Common myeloid progenitor, CD34-positive (primary cell): ENCODE measurements at regions not wholly inside any gene's neighbourhood (a gene's known extent, or its start where the extent isn't known, plus 50 kb on each side); places are given as distances from the start of the nearest gene placed in this dataset.
"Not testable (repeated sequence)": the region's sequence is repeated elsewhere in the genome, so short reads cannot be mapped to it uniquely, and the experiment has no call there.

Experiments
- CTCF ChIA-PET: fragments of 350-600 bp; sonication (Branson Sonifier 250); formaldehyde crosslinking; loops from one replicate; lab custom pipeline; 2021; ENCODE audit warnings: antibody characterized with exemption; lab: Charles Lee
- POLR2A ChIA-PET: fragments of 350-600 bp; sonication (Branson Sonifier 250); formaldehyde crosslinking; loops from one replicate; lab custom pipeline; 2021; ENCODE audit warnings: antibody characterized with exemption; lab: Charles Lee
- DNase-seq, 3 donors: peaks; one replicate each; pipeline versions ENCODE4 v3.0.0 to v3.0.0-alpha.2; 2013
- H3K27ac ChIP-seq, 2 experiments: 1 replicate in 1 of 2; 2 replicates in 1 of 2; pipeline ENCODE4 v1.7.0; 2013; ENCODE audit warnings: inconsistent platforms in 2 of 2, low read length in 2 of 2, mild to moderate bottlenecking in 2 of 2, low read depth in 1 of 2, moderate library complexity in 1 of 2; ENCODE audit not compliant: severe bottlenecking in 2 of 2, insufficient read depth in 1 of 2, poor library complexity in 1 of 2
- H3K27me3 ChIP-seq, 5 experiments: replicated peaks in 2 of 5; 1 replicate in 3 of 5; 2 replicates in 2 of 5; pipeline versions ENCODE4 v1.6.1 to v1.7.0; 2013; ENCODE audit warnings: low read length in 4 of 5, mild to moderate bottlenecking in 2 of 5, moderate library complexity in 2 of 5, inconsistent platforms in 1 of 5; ENCODE audit not compliant: insufficient read depth in 5 of 5, control insufficient read depth in 4 of 5
- H3K36me3 ChIP-seq, 4 experiments: 1 replicate in 2 of 4; 2 replicates in 2 of 4; pipeline versions ENCODE4 v1.6.1 to v1.7.0; 2013; ENCODE audit warnings: low read length in 3 of 4, control low read depth in 1 of 4, mild to moderate bottlenecking in 1 of 4; ENCODE audit not compliant: control insufficient read depth in 4 of 4, insufficient read depth in 4 of 4
- H3K4me1 ChIP-seq, 4 experiments: 1 replicate in 3 of 4; 2 replicates in 1 of 4; pipeline versions ENCODE4 v1.6.1 to v1.7.1; 2013; ENCODE audit warnings: low read length in 3 of 4, mild to moderate bottlenecking in 3 of 4, control low read depth in 1 of 4, inconsistent platforms in 1 of 4, moderate library complexity in 1 of 4; ENCODE audit not compliant: control insufficient read depth in 4 of 4, insufficient read depth in 4 of 4; ENCODE audit errors: control extremely low read depth in 1 of 4
- H3K4me3 ChIP-seq, 7 experiments: 1 replicate in 4 of 7; 2 replicates in 3 of 7; pipeline versions ENCODE4 v1.5.1 to v1.7.0; 2013; ENCODE audit warnings: mild to moderate bottlenecking in 7 of 7, low read length in 6 of 7, moderate library complexity in 6 of 7, inconsistent platforms in 2 of 7, low read depth in 2 of 7, control low read depth in 1 of 7; ENCODE audit not compliant: insufficient read depth in 4 of 7, control insufficient read depth in 1 of 7; ENCODE audit errors: extremely low read depth in 1 of 7
- H3K9me3 ChIP-seq, 5 experiments: 1 replicate in 4 of 5; 2 replicates in 1 of 5; pipeline versions ENCODE4 v1.6.1 to v1.7.1; 2013; ENCODE audit warnings: low read length in 4 of 5, mild to moderate bottlenecking in 2 of 5, inconsistent platforms in 1 of 5, low read depth in 1 of 5, moderate library complexity in 1 of 5; ENCODE audit not compliant: control insufficient read depth in 4 of 5, insufficient read depth in 2 of 5; ENCODE audit errors: control extremely low read depth in 1 of 5
- WGBS: methylation state at CpG from one replicate; pipeline ENCODE4 v1.1.5; 2013; ENCODE audit not compliant: insufficient coverage; 5-methylcytosine and 5-hydroxymethylcytosine counted together

- ChIA-PET CTCF (interaction anchor here (1.3 kb wide), 1 partner anchor 19 kb away, joined by 3 read pairs; no protein-coding TSS in a partner anchor), POLR2A (no interaction called here)
- Histone ChIP-seq H3K36me3 (no peaks in the 10 kb centered on the region), H3K4me1 (no peaks in the 10 kb centered on the region), H3K4me3 (no peak overlapping the region), H3K27ac (no peak overlapping the region), H3K9me3 (no peaks in the 10 kb centered on the region), H3K27me3 (no peaks in the 10 kb centered on the region)
- WGBS = 93% methylated on average over 4 of the region's 7 CpGs
- DNase-seq = no peak
These were observed 133.7 kb upstream of the FIBIN start for GRCh38 chr11:26860091-26860780.

GRCh38 chr11:26860895-26861294 lies 133.0 kb upstream of the FIBIN start:
- no peaks in the 10 kb centered on the region for H3K4me1 ChIP-seq
- H3K27ac ChIP-seq = no peak overlapping the region
- ChIA-PET POLR2A (no interaction called here), CTCF (interaction anchor here (1.3 kb wide), 1 partner anchor 18 kb away, joined by 3 read pairs; no protein-coding TSS in a partner anchor)
- H3K4me3 ChIP-seq = no peak overlapping the region
- H3K9me3 ChIP-seq = no peaks in the 10 kb centered on the region
- no CpG with 5 or more reads among the region's 1 CpG for WGBS
- no peak for DNase-seq
- no peaks in the 10 kb centered on the region for H3K36me3 ChIP-seq
- H3K27me3 ChIP-seq = no peaks in the 10 kb centered on the region

- H3K36me3 ChIP-seq = no peaks in the 10 kb centered on the region
These were observed 131.1 kb upstream of the FIBIN start for GRCh38 chr11:26862801-26863200.

GRCh38 chr11:26865703-26866102 lies 128.2 kb upstream of the FIBIN start:
- no peaks in the 10 kb centered on the region for H3K36me3 ChIP-seq
- CTCF ChIA-PET = no interaction called here
- no peaks in the 10 kb centered on the region for H3K27me3 ChIP-seq
- 100% methylated on average over 2 of the region's 2 CpGs for WGBS
- POLR2A ChIA-PET = no interaction called here
- no peak for DNase-seq
- H3K4me3 ChIP-seq = no peak overlapping the region
- H3K27ac ChIP-seq = no peak overlapping the region
- peaks cover 0 to 2% (median 0%) of the 10 kb centered on the region in 5 experiments for H3K9me3 ChIP-seq
- H3K4me1 ChIP-seq = no peaks in the 10 kb centered on the region

More at GRCh38 chr11:26862801-26863200, 131.1 kb upstream of the FIBIN start:
- H3K4me3 ChIP-seq = no peak overlapping the region
- no peaks in the 10 kb centered on the region for H3K27me3 ChIP-seq
- peaks cover 0 to 2% (median 0%) of the 10 kb centered on the region in 5 experiments for H3K9me3 ChIP-seq
- H3K4me1 ChIP-seq = no peaks in the 10 kb centered on the region
- H3K27ac ChIP-seq = no peak overlapping the region
- POLR2A ChIA-PET = no interaction called here
- CTCF ChIA-PET = no interaction called here
- no peak for DNase-seq

GRCh38 chr11:26867286-26867685 lies 126.6 kb upstream of the FIBIN start:
- no peak for DNase-seq
- Histone ChIP-seq H3K4me1 (no peaks in the 10 kb centered on the region), H3K27me3 (no peaks in the 10 kb centered on the region), H3K27ac (no peak overlapping the region), H3K4me3 (no peak overlapping the region), H3K9me3 (peaks cover 0 to 2% (median 0%) of the 10 kb centered on the region in 5 experiments), H3K36me3 (no peaks in the 10 kb centered on the region)
- POLR2A ChIA-PET = no interaction called here
- CTCF ChIA-PET = no interaction called here

GRCh38 chr11:26878959-26879581 lies 114.8 kb upstream of the FIBIN start:
- no peaks in the 10 kb centered on the region for H3K4me1 ChIP-seq
- H3K36me3 ChIP-seq = no peaks in the 10 kb centered on the region
- peaks cover 0 to 6% (median 3%) of the 10 kb centered on the region in 5 experiments for H3K9me3 ChIP-seq
- 50% methylated on average over 2 of the region's 4 CpGs for whole genome bisulfite sequencing
- no peak for DNase-seq
- no peak overlapping the region for H3K4me3 ChIP-seq
- H3K27me3 ChIP-seq = no peaks in the 10 kb centered on the region
- POLR2A ChIA-PET = no interaction called here
- CTCF ChIA-PET = interaction anchor here (0.9 kb wide), 1 partner anchor 19 kb away, joined by 3 read pairs; no protein-coding TSS in a partner anchor
- no peak overlapping the region for H3K27ac ChIP-seq

GRCh38 chr11:26882363-26882880 lies 111.5 kb upstream of the FIBIN start:
- H3K27me3 ChIP-seq, POLR2A ChIA-PET, H3K36me3 ChIP-seq, CTCF ChIA-PET, H3K4me1 ChIP-seq, DNase-seq, H3K4me3 ChIP-seq, H3K9me3 ChIP-seq, H3K27ac ChIP-seq: not testable (repeated sequence)
- 97% methylated on average over 4 of the region's 4 CpGs for WGBS
